Nephron progenitor cell (in vitro differentiated cells): ENCODE measurements at regions not wholly inside any gene's neighbourhood (a gene's known extent, or its start where the extent isn't known, plus 50 kb on each side); places are given as distances from the start of the nearest gene placed in this dataset.

ENCODE experiments used
- DNase-seq: peaks from one replicate; pipeline ENCODE4 v3.0.0; 2021
- H3K27ac Mint-ChIP-seq: 2 replicates; pipeline ENCODE4 v1.8.0; 2021; ENCODE audit warnings: mild to moderate bottlenecking, moderate library complexity, mixed read lengths
- H3K27me3 Mint-ChIP-seq: 2 replicates; pipeline ENCODE4 v1.8.0; 2021; ENCODE audit warnings: mild to moderate bottlenecking, low read depth, mixed read lengths; ENCODE audit not compliant: poor library complexity
- H3K36me3 Mint-ChIP-seq: 2 replicates; pipeline ENCODE4 v1.8.0; 2021; ENCODE audit warnings: low read depth, mixed read lengths
- H3K4me1 Mint-ChIP-seq: 2 replicates; pipeline ENCODE4 v1.8.0; 2021; ENCODE audit warnings: mixed read lengths
- H3K4me3 Mint-ChIP-seq: 2 replicates; pipeline ENCODE4 v1.8.0; 2021; ENCODE audit warnings: mild to moderate bottlenecking, moderate library complexity, mixed read lengths
- H3K9me3 Mint-ChIP-seq: 2 replicates; pipeline ENCODE4 v1.8.0; 2021; ENCODE audit warnings: mild to moderate bottlenecking, moderate library complexity, mixed read lengths
- TF ChIP-seq, protein P1 (sequence below): fragments of 200-600 bp; sonication (generic); IDR thresholded peaks from 2 replicates; pipeline ENCODE4 v1.5.0; 2021; ENCODE audit warnings: antibody characterized with exemption

DNA sequence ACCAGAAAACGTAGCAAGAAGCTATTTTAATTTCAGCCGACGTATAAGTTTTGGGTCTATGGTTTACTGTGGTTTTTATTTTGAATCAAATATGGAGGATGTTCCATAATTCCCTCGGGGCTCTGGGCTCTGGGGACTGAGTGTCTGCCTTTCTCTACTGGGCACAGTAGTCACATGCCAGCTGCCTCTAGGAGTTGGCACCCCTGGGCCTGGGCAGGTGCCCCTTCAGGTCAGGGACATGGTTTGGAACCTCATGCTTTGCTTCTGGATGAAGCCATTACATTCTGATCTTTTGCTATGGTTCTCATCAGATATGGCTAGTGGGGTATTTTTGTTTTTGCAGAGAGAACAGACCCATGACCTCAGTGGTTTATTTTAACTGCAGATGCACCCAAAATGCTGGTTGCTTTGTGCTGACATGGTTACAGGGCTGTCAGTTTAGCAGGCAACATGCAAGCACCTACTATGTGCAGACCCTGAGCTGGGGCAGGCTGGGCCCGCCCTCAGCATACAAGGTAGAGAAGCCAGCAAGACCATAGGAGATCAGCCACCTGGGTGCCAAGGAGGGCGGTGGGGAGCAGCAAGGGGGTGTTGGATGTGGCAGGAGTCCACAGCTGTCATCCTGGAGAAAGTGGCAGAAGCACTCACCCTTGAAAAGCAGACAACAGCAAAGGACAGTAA, 54.5 kb upstream of the PSD2 start:
- DNase-seq, result no peak
- Mint-ChIP-seq H3K36me3 (no peaks in the 10 kb centered on the region), H3K27me3 (peaks cover 5% of the 10 kb centered on the region), H3K9me3 (no peaks in the 10 kb centered on the region), H3K27ac (no peak overlapping the region), H3K4me3 (no peak overlapping the region), H3K4me1 (peaks cover 85% of the 10 kb centered on the region)
- TF ChIP-seq, protein P1, sequence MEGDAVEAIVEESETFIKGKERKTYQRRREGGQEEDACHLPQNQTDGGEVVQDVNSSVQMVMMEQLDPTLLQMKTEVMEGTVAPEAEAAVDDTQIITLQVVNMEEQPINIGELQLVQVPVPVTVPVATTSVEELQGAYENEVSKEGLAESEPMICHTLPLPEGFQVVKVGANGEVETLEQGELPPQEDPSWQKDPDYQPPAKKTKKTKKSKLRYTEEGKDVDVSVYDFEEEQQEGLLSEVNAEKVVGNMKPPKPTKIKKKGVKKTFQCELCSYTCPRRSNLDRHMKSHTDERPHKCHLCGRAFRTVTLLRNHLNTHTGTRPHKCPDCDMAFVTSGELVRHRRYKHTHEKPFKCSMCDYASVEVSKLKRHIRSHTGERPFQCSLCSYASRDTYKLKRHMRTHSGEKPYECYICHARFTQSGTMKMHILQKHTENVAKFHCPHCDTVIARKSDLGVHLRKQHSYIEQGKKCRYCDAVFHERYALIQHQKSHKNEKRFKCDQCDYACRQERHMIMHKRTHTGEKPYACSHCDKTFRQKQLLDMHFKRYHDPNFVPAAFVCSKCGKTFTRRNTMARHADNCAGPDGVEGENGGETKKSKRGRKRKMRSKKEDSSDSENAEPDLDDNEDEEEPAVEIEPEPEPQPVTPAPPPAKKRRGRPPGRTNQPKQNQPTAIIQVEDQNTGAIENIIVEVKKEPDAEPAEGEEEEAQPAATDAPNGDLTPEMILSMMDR, result no peak

DNA sequence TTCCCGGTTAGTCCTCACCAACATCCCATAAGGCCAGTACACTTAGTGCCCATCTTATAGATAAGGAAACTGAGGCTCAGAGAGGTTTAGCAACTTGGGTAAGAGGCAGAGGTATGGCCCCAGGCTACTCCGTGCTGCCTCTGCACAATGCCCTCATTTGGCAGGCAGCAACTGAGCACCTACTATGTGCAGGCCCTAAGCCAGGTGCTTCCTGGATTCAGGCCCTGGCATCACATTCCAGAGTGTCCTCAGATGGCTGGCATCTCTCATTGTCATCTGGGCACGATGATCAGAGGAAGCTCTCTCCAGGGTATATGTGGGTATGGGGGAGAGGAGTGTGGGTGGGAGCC, 53.8 kb upstream of the PSD2 start:
- H3K27ac Mint-ChIP-seq, result no peak overlapping the region

DNA sequence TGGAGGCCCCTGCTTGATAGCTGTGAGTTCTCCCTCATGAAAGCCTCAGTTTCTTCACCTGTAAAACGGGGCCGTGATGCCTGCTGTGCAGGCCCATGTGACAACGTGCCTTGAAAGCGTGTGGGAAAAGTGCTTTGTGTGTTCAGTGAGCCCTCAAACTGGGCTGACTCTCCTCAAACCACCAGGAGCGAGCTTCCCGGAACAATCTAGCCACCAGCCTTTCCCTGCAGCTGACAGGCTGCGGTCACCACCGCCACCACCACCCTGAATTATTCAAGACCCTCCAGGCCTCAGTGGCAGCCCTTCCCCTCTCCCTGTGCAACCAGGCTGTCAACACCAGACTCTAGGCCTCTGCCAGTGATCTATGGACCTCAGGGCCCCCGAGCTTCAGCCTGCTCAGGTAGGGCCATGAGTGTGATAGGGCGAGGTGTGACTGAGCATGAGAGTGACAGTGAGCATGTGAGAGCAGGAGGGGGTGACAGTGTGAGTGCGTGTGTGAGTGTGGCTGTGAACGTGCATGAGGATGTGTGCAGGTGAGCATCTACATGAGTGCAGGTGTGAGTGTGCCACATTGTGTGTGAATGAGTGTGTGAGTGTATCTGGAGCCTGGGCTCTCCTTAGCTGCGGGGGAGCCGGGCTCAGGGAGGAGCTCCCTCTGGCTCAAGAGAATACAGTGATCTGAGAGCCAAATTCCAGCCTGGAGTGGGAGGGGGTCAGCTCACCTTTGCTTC, 53.3 kb upstream of the PSD2 start:
- H3K4me3 Mint-ChIP-seq, result peak overlapping the region; percentile 14
- H3K36me3 Mint-ChIP-seq, result no peaks in the 10 kb centered on the region
- H3K27ac Mint-ChIP-seq, result peak overlapping the region; percentile 76
- DNase-seq, result no peak
- TF ChIP-seq, protein P1, result no peak
- H3K9me3 Mint-ChIP-seq, result no peaks in the 10 kb centered on the region
- H3K27me3 Mint-ChIP-seq, result peaks cover 5% of the 10 kb centered on the region
- peaks cover 93% of the 10 kb centered on the region for H3K4me1 Mint-ChIP-seq

More for the DNA sequence above, 53.8 kb upstream of the PSD2 start:
- H3K4me3 Mint-ChIP-seq, result no peak overlapping the region
- H3K36me3 Mint-ChIP-seq, result no peaks in the 10 kb centered on the region
- TF ChIP-seq, protein P1, result no peak
- no peak for DNase-seq
- peaks cover 5% of the 10 kb centered on the region for H3K27me3 Mint-ChIP-seq
- H3K4me1 Mint-ChIP-seq, result peaks cover 88% of the 10 kb centered on the region
- no peaks in the 10 kb centered on the region for H3K9me3 Mint-ChIP-seq

DNA sequence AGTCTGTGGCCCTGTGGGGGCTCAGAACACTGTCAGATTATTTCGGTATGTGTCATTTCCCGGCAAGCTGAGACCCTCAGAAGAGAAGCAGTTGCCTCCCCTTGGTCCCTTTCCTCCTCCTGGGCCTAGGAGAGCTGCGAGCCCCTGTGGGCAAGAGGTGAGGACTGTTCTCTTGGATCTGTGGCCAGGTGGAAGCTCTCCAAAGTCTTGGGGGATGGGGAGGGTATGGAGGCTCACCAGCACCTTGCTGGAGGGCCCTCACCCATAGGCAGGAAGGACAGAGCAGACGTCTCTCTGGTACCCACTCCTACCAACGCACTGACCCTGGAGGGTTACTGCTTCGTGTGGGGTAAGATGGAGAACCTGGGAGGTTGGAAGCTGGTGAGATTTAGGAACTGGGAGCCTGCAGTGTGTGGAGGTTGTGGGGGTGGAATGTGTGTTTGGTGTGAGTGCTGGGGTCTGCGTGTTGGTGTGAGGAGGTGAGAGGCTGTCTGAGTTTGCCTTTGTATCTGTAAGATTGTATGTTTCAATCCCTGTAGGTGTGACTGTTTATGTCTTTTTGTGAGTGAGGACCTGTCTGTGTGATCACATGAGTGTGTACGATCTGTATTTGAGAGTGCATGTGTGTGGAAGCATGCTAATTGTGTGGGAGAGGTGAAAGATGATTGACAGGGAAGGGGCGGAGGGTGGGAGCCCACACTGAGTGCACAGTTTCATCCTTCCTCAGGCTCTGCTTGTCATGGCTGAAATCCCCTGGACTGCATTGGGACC, 52.4 kb upstream of the PSD2 start:
- Mint-ChIP-seq H3K4me3 (peak overlapping the region; percentile 11), H3K4me1 (peaks cover 90% of the 10 kb centered on the region), H3K27me3 (peaks cover 9% of the 10 kb centered on the region), H3K27ac (peak overlapping the region; percentile 14), H3K9me3 (no peaks in the 10 kb centered on the region), H3K36me3 (no peaks in the 10 kb centered on the region)
- no peak for DNase-seq
- TF ChIP-seq, protein P1, result no peak

DNA sequence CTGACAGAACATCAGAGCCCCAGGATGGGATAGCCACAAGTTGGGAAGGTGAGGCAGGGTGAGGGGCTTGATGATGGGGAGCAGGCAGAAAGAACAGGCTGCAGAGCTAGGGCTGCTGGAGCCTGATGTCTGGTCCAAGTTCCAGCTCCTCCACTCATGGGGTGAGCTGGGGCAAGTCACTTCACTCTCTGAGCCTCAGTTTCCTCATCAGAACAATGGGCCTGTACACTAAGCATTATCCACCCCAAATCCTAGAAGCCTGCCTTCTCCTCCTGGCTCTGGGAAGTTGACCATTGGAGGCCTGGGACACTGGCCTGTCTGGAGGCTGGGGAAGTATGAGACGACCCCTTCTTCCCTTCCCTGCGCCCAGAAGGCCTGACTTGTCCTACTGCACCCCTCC, 51.8 kb upstream of the PSD2 start:
- TF ChIP-seq, protein P1, result no peak
- H3K9me3 Mint-ChIP-seq, result no peaks in the 10 kb centered on the region
- H3K4me1 Mint-ChIP-seq, result peaks cover 90% of the 10 kb centered on the region
- H3K27me3 Mint-ChIP-seq, result peaks cover 12% of the 10 kb centered on the region
- peak overlapping the region; percentile 23 for H3K4me3 Mint-ChIP-seq
- no peaks in the 10 kb centered on the region for H3K36me3 Mint-ChIP-seq
- no peak for DNase-seq
- peak overlapping the region; percentile 55 for H3K27ac Mint-ChIP-seq
